ENCODE measurements at regions not wholly inside any gene's neighbourhood (a gene's known extent, or its start where the extent isn't known, plus 50 kb on each side); places are given as distances from the start of the nearest gene placed in this dataset.
"Not testable (repeated sequence)": the region's sequence is repeated elsewhere in the genome, so short reads cannot be mapped to it uniquely, and the experiment has no call there.

DNA sequence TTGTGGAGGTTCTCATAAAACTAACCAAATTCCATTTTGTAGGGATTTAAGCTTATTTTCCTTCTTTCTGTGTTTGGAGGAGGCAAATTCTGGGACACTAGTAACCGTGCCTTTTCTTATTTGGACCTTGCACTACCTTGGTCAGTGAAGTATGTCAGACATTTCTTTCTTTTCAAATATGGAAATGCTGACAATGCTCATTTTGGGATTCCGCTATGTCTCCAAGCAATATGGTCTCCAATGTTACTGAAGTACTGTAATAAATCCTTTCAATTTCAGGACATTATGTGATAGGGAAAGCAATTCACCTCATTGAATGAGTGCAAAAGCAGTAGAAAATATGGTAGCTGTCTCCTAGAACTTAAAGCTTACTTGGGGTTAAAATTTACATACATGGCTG, 372.3 kb downstream of the HLX start:
- DNase-seq, result no peak

DNA sequence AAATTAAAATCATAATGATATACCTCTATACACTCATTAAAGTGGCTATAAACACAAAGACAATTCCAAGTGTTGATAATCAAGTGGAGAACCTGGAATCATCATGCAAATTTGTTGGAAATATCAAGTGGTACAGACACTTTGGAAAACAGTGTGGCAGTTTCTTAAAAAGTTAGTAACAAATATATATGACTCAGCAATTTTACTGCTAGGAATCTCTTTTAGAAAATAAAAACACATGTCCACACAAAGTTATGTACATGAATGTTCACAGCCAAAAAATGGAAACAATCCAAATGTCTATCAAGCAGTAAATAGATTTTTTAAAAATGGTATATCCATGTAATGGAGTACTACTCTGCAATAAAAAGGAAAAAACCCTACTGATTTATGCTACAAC, 375.6 kb downstream of the HLX start:
- DNase-seq, result no peak

DNA sequence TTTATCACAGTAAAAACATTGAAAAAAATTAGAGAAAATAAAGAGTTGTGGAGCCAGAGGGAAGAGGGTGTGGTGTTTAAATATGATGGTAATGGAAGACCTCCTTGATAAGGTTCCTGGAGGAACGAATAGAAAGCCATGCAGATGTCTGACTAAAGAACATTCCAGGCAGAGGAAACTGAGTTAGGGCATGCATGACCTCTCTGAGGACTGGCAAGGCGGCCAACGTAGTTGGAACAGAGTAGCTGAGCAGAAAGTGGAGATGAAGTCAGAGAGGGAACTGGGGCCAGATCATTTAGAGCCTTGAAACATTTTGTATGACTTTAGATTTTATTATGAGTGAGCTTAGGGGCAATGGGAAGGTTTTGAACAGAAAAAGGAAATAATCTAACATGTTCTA, 377.5 kb downstream of the HLX start:
- no peak for DNase-seq

DNA sequence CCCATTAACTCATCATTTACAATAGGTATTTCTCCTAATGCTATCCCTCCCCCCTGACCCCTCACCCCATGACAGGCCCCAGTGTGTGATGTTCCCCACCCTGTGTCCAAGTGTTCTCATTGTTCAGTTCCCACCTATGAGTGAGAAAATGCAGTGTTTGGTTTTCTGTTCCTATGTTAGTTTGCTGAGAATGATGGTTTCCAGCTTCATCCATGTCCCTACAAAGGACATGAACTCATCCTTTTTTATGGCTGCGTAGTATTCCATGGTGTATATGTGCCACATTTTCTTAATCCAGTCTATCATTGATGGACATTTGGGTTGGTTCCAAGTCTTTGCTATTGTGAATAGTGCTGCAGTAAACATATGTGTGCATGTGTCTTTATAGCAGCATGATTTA, 378.3 kb downstream of the HLX start:
- DNase-seq, result not testable (repeated sequence)

DNA sequence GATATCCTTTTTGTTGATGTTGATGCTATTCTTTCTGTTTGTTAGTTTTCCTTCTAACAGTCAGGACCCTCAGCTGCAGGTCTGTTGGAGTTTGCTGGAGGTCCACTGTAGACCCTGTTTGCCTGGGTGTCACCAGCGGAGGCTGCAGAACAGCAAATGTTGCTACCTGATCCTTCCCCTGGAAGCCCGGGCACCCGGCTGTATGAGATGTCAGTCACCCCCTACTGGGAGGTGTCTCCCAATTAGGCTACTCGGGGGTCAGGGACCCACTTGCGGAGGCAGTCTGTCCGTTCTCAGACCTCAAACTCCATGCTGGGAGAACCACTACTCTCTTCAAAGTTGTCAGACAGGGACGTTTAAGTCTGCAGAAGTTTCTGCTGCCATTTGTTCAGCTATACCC, 383.4 kb downstream of the HLX start:
- DNase-seq, result not testable (repeated sequence)

DNA sequence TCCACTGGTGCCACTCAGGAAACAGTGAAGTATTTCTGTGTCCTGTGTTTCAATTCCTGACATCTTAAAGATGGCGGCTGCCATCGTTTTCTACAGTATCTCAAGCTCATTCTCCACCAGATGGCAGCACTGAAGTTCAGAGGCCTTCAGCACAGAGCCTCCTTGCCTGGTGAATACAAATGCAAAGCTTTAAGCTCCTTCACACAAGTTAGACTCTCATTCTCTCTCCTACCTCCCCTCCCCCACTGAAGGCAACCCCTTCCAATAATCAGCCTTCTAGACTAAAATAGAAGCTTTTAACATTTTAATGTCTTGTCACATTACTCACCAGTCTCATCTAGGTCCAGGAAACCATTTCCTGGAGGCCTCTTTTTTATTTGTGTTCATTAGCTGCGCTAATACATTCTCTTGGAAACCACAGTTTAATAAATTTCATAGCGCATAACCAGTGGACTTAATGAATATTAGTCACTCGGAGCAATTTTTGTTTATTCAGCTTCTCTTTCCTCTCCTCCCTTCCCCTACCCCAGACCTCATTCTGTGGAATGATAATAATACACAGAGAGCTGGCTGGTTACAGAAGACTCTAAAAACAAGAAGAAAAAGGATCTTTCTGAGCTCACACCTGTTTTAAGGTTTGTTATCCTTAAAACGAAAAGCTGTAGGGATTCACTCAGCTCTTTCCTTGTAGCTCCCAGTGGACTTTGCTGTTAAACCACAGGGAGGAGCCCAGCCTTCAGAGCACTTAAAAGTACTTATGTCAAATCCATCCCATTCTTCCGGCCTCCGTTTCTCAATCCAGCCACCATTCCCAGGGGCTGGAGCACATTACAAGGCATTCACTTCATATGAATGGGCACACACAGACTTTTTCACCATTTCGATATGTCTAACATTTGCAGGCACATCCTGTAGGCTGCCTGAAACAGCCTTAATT, 384.9 kb downstream of the HLX start:
- DNase-seq, result no peak

DNA sequence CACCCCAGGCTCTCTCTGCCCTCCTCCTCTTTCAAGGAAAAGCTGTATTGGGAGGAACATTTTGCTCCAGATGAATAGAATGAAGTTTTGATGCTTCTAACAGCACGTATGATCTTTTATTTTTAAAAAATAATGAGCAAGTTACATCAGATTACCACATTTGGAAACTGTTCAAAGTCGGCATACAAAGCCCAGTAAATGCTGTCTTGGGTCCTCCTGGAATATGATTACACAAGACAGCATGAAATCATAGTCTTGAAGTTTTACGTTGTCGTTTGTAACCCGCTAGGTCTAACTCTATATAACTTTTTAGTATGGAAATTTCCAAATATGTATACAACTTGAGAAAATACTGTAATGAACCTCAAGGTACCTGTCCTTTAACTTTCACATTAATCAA, 385.6 kb downstream of the HLX start:
- DNase-seq, result no peak

DNA sequence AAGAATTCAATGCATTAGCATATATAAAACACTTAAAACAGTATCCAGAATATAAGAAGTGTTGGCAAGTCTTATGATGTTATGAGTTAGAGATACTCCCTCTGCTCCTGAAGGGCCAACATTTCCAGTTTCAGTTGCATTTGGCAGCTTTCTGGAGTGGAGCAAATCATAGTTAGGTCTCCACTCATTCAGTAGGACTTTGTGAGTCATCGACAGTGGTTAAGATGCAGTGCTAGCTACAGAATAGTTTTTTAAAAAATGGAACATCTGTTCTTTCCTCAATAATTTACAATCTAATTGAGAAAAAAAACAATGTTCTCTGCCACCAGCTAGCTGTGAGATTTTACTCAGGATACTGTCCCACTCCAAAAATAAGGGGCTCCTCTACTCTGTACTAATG, 389.1 kb downstream of the HLX start:
- no peak for DNase-seq

DNA sequence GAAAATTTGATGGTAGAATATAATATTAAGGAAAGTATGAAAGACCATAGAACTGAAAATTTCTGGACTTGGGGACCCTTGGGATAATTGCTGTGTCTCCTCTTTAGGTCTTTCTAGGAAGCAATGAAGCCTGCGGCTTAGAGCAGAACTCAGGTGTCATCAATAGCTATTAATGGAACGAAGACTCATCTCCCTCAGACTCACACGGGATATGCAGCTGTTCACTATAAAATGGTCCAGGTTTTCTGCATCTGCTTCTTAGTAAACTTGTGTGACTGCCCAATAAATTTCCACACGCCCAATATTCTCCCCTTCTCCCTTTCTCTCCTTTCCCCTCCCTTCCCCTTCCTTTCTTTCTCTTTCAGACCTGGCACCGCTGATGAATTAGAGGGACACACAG, 392.5 kb downstream of the HLX start:
- no peak for DNase-seq

DNA sequence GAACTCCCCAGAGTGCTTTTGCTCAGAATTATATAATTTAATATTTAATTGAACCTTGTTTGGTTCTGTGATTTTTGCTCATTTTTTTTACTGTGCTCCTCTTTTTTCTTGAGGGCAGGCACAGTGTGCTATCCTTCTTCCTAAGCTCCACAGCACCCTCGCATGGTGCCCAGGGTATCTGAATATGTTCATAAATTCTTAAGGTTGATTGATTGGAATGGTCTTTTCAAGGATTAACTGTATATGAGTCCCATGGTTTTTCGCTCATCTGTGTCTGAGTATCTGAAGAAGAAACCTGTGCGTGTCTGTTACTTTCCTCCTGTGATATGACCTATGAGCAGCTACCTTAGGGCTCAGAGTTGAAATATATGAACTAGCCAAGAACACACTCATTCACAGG, 393.7 kb downstream of the HLX start:
- no peak for DNase-seq

DNA sequence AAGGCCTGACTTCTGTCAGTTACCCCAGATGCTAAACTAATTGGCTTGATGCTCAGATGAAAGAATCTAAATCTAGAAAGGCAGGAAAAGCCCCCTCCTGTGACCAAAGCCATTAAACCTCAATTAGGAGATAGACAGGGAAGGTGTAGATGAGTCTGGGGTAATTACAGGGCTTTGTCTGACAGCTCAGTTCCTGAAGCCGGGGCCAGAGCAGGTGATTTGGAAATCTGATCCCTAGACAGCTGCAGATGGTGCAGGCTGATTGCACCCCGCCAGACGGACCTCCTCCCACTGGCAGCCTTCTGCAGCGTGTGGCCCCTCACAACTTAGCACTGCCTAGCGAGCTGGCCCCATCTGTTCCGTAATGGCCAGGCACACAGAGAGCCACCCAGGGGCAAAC, 395.1 kb downstream of the HLX start:
- DNase-seq, result no peak

DNA sequence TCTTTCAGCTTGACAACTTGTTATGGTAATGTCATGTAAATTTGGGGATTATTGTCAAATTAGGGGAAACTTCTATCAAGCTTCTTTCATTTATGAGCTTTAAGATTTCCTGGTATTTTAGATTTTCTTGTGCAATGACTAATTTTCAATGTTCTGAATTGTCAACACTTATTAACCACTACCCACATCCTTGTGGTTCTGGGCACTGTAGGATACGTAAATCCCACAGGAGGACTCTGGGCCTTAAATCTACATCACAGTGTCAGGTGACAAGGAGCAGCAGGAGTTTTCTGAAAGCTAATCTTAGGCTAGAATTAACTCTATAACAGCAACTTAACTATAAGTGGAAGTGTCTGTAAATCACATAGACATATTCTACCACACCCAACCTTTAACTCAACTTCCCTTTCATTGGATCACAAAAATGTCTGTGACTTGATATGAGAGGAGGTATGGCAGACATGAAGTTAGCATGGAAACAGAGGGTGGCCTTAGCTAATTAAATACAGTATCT, 397.7 kb downstream of the HLX start:
- no peak for DNase-seq

DNA sequence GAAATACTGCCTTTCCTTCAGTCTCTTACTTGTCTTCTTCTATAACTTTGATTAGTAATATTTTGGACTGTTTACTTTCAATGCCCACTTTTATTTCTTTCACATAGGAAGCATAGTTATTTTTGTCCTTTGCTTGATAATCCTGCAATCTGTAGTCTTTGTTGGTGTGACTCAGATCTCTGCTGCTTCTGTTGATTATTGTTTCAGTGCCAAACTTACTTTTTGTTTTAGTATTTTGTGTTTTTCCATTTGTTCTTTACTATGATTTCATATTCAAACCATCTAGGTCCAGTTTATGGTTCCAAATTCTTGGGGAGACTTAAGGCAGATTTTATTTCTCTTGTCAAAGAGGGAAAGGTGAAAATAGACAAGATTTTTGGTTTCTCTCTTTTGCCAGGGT, 399.9 kb downstream of the HLX start:
- DNase-seq, result no peak

DNA sequence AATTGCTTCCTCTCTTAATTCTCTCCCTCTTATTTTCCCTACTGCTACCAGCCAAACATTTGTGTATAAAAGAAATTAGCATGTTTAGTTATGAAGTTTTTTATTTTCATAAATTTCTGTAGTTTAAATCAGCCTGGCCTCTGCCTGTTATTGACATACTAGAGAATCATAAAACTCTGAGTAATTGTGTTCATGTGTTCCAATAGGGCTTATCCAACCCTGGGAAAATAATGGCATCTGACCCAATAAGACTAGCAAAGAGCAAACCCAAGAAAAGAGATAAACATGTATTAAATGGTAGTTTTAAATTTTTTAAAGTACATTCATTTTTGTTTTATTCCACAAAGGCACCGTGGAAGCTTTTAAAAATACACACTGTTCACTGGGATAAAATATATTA, 404.3 kb downstream of the HLX start:
- no peak for DNase-seq

DNA sequence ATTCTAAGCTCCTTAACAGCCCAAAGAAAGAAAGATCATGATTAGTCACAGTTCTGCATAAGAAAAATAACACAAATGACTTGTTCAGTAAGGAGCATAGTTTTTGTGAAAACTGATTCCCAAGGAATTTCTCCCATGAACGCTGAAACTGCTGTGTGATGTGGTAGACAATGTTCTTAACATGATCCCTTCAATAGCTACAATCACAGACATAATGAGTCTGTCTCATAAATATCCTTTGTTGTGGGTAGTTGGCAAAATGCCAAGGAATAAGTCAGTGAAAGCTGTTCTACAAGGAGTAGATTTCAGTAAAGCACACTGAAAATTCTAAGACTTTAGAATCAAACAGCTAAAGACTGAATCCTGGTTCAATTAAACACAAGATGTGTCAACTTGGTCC, 404.8 kb downstream of the HLX start:
- no peak for DNase-seq

DNA sequence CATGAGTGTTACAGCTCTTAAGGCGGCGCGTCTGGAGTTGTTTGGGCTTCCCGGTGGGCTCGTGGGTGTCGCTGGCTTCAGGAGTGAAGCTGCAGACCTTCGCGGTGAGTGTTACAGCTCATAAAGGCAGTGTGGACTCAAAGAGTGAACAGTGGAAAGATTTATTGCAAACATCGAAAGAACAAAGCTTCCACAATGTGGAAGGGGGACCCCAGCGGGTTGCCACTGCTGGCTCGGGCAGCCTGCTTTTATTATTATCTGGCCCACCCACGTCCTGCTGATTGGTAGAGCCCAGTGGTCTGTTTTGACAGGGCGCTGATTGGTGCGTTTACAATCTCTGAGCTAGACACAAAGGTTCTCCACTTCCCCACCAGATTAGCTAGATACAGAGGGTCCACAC, 405.7 kb downstream of the HLX start:
- not testable (repeated sequence) for DNase-seq

DNA sequence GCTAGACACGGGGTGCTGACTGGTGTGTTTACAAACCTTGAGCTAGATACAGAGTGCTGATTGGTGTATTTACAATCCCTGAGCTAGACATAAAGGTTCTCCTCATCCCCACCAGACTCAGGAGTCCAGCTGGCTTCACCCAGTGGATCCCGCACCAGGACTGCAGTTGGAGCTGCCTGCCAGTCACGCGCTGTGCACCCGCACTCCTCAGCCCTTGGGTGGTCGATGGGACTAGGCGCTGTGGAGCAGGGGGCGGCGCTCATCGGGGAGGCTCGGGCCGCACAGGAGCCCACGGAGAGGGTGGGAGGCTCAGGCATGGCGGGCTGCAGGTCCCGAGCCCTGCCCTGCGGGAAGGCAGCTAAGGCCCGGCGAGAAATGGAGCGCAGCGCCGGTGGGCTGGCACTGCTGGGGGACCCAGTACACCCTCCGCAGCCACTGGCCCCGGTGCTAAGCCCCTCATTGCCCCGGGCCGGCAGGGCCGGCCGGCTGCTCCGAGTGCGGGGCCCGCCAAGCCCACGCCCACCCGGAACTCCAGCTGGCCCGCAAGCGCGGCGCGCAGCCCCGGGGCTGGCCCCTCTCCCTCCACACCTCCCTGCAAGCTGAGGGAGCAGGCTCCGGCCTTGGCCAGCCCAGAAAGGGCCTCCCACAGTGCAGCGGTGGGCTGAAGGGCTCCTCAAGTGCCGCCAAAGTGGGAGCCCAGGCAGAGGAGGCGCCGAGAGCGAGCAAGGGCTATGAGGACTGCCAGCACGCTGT, 406.4 kb downstream of the HLX start:
- not testable (repeated sequence) for DNase-seq

DNA sequence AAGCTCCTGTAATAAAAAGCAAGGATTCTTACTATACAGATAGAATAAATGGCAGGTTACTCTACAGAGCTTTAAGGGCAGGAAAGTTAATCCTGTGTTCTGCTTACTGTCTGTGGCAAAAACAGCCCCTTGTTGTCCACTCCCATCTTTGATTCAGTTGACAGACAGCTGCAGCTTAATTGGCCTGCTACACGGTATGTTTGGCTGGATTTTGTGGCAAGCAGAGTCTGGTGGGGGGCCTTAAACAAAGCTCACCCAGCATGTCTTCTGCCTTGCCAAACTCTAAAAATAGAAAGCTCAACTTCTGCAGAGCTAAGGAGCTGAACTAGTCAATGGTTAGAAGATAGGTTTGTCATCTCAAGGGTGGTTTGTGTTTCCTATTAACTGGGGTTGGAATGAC, 407.2 kb downstream of the HLX start:
- DNase-seq, result no peak

DNA sequence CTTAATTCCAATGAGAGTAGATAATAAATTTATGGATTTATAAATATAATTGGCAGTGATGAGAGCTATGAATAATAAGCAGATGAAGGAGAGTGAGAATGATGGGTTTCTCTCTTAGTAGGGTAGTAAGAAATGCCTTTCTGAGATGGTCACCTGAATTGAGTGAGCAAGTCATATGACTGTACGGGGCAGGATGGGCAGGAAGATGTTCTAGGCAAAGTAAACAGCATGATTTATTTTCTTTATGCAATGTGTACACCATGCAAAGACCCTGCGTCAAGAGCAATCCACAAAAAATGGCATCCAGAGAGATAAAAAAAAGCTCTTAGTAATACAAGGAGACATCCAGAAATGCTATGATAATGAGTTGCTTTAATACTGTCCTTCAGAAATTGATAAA, 409.9 kb downstream of the HLX start:
- DNase-seq, result no peak

DNA sequence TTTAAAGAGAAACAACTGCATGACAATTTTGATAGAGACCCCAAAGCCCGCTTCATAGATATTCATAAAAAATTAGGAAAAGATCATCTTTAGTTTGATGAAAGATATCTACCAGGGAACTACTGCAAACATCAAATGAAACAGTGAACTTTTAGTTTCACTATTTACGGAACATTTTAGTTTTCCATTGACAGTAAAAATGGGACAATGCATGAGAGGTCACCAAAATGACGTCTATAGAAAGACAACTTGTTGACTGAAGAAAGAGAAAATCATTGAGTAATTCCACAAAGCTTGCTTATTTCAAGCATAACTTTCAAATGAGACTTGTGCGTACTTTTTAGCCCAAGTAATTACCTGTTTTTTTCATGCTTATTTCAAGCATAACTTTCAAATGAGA, 411.4 kb downstream of the HLX start:
- DNase-seq, result no peak

DNA sequence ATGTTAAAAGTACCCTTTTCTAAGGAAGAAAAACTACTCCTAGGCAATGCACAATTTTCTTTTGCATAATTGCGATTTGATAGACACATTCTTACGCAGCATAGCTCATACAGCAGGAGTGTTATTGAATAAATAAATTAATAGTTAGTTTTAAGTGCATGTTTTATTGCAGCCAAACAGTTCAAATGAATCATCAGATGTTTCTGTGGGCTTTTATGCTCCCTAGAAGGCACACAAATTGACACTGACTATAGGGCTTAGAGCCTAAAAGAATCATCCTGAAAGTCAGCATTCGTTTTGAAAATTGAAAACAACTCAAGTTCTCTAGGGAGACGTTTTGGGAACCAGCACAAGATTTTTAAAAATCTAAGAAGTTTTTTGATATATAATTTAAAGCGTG, 411.9 kb downstream of the HLX start:
- no peak for DNase-seq

DNA sequence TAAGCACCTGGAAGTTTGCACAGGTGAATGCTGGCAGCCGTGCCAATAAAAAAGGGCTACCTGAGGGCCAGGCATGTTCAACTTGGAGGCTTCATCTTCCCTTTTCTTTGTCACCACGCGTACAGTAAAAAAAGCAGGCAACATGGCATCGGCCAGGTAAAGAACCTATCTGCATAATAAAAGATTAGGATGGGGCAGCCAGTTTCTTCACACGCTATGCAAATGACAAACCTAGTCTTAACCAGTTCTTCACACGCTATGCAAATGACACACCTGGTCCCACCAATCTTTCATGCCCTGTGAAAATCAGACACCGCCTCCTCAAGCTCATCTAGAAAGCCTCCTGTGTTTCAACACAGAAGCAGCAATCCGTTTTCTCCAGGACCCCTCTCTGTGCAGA, 413.4 kb downstream of the HLX start:
- no peak for DNase-seq

DNA sequence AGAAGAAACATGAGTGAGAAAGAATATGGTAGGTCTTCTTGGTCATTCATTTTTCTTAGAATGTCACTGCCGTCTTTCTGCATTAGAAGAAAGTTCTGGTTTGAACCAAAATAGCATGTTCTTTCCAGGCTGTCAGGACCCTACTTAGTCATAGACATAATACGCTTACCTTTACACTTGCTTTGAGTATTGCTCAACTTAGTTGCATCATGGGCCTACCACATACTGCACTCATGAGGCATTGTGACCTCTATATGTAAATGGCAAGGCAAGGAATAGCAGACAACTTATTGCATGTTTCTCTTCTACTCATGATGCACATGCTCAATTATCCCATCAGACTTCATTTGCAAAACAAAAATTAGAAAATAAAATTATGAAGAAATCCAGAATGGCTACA, 415.0 kb downstream of the HLX start:
- no peak for DNase-seq
